Liver (tissue), 8 donors: ENCODE measurements at regions not wholly inside any gene's neighbourhood (a gene's known extent, or its start where the extent isn't known, plus 50 kb on each side); places are given as distances from the start of the nearest gene placed in this dataset.

Experiments used
- DNase-seq: peaks from one replicate; pipeline ENCODE4 v3.0.0-alpha.2; 2017; ENCODE audit warnings: low spot score
- H3K27ac ChIP-seq, 2 donors: one replicate each; pipeline ENCODE4 v1.7.0; 2013; ENCODE audit warnings: inconsistent platforms in 2 of 2, low read length in 2 of 2, control low read depth in 1 of 2, low read depth in 1 of 2, mild to moderate bottlenecking in 1 of 2
- H3K27me3 ChIP-seq, 4 donors: one replicate each; pipeline versions ENCODE4 v1.6.1 to v1.7.0; 2013; ENCODE audit warnings: low read length in 3 of 4, inconsistent platforms in 1 of 4, mild to moderate bottlenecking in 1 of 4, moderate library complexity in 1 of 4; ENCODE audit not compliant: control insufficient read depth in 4 of 4, insufficient read depth in 4 of 4
- H3K36me3 ChIP-seq, 4 donors: one replicate each; pipeline versions ENCODE4 v1.6.1 to v1.7.0; 2013; ENCODE audit warnings: low read length in 3 of 4, mild to moderate bottlenecking in 3 of 4, low read depth in 1 of 4, moderate library complexity in 1 of 4; ENCODE audit not compliant: control insufficient read depth in 4 of 4, insufficient read depth in 3 of 4
- H3K4me1 ChIP-seq, 4 donors: one replicate each; pipeline versions ENCODE4 v1.6.1 to v1.7.0; 2013; ENCODE audit warnings: low read length in 3 of 4, mild to moderate bottlenecking in 3 of 4, moderate library complexity in 1 of 4; ENCODE audit not compliant: control insufficient read depth in 4 of 4, insufficient read depth in 4 of 4
- H3K4me3 ChIP-seq, 3 donors: one replicate each; pipeline versions ENCODE4 v1.6.1 to v1.7.0; 2013; ENCODE audit warnings: low read length in 3 of 3, control low read depth in 1 of 3, low read depth in 1 of 3, mild to moderate bottlenecking in 1 of 3
- H3K9ac ChIP-seq, 2 donors: one replicate each; pipeline ENCODE4 v1.7.0; 2013; ENCODE audit warnings: low read length in 2 of 2, mild to moderate bottlenecking in 2 of 2, moderate library complexity in 2 of 2, control low read depth in 1 of 2, low read depth in 1 of 2
- H3K9me3 ChIP-seq, 4 donors: one replicate each; pipeline versions ENCODE4 v1.6.1 to v1.7.0; 2013; ENCODE audit warnings: low read length in 3 of 4; ENCODE audit not compliant: control insufficient read depth in 4 of 4
- EGR1 ChIP-seq, 2 donors: IDR thresholded peaks; 2 replicates each; pipeline ENCODE4 v1.6.1; 2016 to 2018; ENCODE audit warnings: antibody characterized with exemption in 2 of 2, low read depth in 2 of 2
- FOXA1 ChIP-seq: IDR thresholded peaks from 2 replicates; pipeline ENCODE4 v1.6.1; 2016; ENCODE audit warnings: antibody characterized with exemption
- HNF4A ChIP-seq, 2 donors: conservative IDR thresholded peaks; 2 replicates each; pipeline ENCODE4 v1.6.1; 2016; ENCODE audit warnings: antibody characterized with exemption in 2 of 2, mild to moderate bottlenecking in 2 of 2
- HNF4G ChIP-seq: IDR thresholded peaks from 2 replicates; pipeline ENCODE4 v1.6.1; 2016; ENCODE audit warnings: antibody characterized with exemption
- JUND ChIP-seq, 2 donors: IDR thresholded peaks; 2 replicates each; pipeline ENCODE4 v1.6.1; 2016; ENCODE audit warnings: antibody characterized with exemption in 2 of 2
- NR2F2 ChIP-seq: IDR thresholded peaks from 2 replicates; pipeline ENCODE4 v1.6.1; 2016; ENCODE audit warnings: antibody characterized with exemption
- RAD21 ChIP-seq, 2 donors: IDR thresholded peaks; 2 replicates each; pipeline ENCODE4 v1.6.1; 2016; ENCODE audit warnings: antibody characterized with exemption in 2 of 2, mild to moderate bottlenecking in 2 of 2
- SP1 ChIP-seq: IDR thresholded peaks from 2 replicates; pipeline ENCODE4 v1.6.1; 2018; ENCODE audit warnings: antibody characterized with exemption, mild to moderate bottlenecking
- TAF1 ChIP-seq: conservative IDR thresholded peaks from 2 replicates; pipeline ENCODE4 v1.6.1; 2016; ENCODE audit warnings: antibody characterized with exemption, mild to moderate bottlenecking
- YY1 ChIP-seq: IDR thresholded peaks from 2 replicates; pipeline ENCODE4 v1.6.1; 2016; ENCODE audit warnings: antibody characterized with exemption, mild to moderate bottlenecking
- WGBS: extraction: QIAGEN DNeasy Blood & Tissue Kit; methylation state at CpG from one replicate; pipeline ENCODE4 v1.1.7; 2013; 5-methylcytosine and 5-hydroxymethylcytosine counted together
- TF ChIP-seq, protein P1 (sequence below): IDR thresholded peaks from 2 replicates; pipeline ENCODE4 v1.6.1; 2016; ENCODE audit warnings: antibody characterized with exemption
- TF ChIP-seq, protein P2 (sequence below): IDR thresholded peaks from 2 replicates; pipeline ENCODE4 v1.6.1; 2016; ENCODE audit warnings: antibody characterized with exemption
- TF ChIP-seq, protein P3 (sequence below): IDR thresholded peaks from 2 replicates; pipeline ENCODE4 v1.6.1; 2016; ENCODE audit warnings: antibody characterized with exemption, mild to moderate bottlenecking
- TF ChIP-seq, protein P4 (sequence below): fragments of 150-350 bp; IDR thresholded peaks from 2 replicates; pipeline ENCODE4 v1.5.1; 2017; ENCODE audit warnings: improper control_type of control experiment, low read depth, low read length; ENCODE audit not compliant: missing input control
- TF ChIP-seq, protein P5 (sequence below): IDR thresholded peaks from 2 replicates; pipeline ENCODE4 v1.6.1; 2016; ENCODE audit warnings: antibody characterized with exemption
- donor health status: healthy.
- donor health status: healthy.
- donor health status: healthy.
- donor health status: healthy.
- donor health status: healthy.

DNA sequence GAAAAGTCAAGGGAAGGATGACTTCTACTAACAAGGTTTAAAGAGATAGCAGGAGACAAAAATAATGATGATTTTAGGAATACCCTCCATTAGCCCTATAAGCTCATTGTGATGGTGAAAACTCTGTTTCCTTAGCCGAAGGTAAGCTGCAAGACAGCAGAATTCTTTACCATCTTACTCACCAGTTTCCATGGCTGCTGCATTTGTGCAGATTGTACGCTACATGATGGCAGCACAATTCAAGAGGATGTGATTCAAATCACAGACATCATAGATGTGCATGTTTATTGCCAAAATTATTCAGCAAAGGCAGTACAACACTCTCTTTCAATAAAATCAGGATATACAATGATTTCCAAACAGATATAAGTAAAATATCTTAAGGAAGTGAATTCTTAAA, 175.6 kb downstream of the SPATA31D1 start:
- DNase-seq = no peak
- H3K36me3 ChIP-seq = no peaks in the 10 kb centered on the region
- H3K4me3 ChIP-seq = no peak overlapping the region
- no peaks in the 10 kb centered on the region for H3K27me3 ChIP-seq
- 89% methylated on average over 2 of the region's 2 CpGs for WGBS
- peaks cover 0 to 2% (median 0%) of the 10 kb centered on the region in 4 donors for H3K9me3 ChIP-seq
- no peak for TF ChIP-seq RAD21 (IDR thresholded peaks at IDR 0.05)
- H3K4me1 ChIP-seq = no peaks in the 10 kb centered on the region
- no peak overlapping the region for H3K27ac ChIP-seq
- H3K9ac ChIP-seq = no peak overlapping the region

DNA sequence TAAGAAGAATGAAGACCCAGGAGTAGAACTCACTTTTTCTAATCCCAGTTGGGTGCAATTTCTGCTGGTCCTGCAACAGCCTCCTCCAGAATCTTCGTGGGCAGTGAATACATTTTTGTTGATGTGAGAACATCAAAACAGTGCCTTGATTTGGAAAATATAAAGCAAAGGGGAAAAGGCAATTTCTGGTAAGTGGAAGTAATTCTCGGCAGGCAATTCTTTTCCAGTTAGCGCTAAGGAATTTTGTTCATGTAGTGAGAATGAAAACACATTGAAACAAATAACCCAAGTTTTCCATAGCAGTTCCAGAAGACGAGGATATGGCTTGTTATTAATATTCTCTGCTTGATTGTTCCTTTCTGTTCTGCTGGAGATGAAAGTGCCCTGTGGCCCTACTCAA, 178.7 kb downstream of the SPATA31D1 start:
- no peaks in the 10 kb centered on the region for H3K27me3 ChIP-seq
- no peak for DNase-seq
- H3K4me3 ChIP-seq = no peak overlapping the region
- H3K9ac ChIP-seq = no peak overlapping the region
- TF ChIP-seq SP1 (no peak), HNF4A (conservative IDR thresholded peaks at IDR 0.05) (no peak), TAF1 (no peak), JUND (IDR thresholded peaks at IDR 0.05) (no peak), FOXA1 (no peak), RAD21 (IDR thresholded peaks at IDR 0.05) (no peak), HNF4G (no peak)
- TF ChIP-seq, protein P1, sequence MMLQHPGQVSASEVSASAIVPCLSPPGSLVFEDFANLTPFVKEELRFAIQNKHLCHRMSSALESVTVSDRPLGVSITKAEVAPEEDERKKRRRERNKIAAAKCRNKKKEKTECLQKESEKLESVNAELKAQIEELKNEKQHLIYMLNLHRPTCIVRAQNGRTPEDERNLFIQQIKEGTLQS = no peak
- TF ChIP-seq, protein P2, sequence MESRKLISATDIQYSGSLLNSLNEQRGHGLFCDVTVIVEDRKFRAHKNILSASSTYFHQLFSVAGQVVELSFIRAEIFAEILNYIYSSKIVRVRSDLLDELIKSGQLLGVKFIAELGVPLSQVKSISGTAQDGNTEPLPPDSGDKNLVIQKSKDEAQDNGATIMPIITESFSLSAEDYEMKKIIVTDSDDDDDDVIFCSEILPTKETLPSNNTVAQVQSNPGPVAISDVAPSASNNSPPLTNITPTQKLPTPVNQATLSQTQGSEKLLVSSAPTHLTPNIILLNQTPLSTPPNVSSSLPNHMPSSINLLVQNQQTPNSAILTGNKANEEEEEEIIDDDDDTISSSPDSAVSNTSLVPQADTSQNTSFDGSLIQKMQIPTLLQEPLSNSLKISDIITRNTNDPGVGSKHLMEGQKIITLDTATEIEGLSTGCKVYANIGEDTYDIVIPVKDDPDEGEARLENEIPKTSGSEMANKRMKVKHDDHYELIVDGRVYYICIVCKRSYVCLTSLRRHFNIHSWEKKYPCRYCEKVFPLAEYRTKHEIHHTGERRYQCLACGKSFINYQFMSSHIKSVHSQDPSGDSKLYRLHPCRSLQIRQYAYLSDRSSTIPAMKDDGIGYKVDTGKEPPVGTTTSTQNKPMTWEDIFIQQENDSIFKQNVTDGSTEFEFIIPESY = no peak
- H3K9me3 ChIP-seq = peaks cover 0 to 2% (median 0%) of the 10 kb centered on the region in 4 donors
- H3K36me3 ChIP-seq = no peaks in the 10 kb centered on the region
- H3K4me1 ChIP-seq = no peaks in the 10 kb centered on the region
- WGBS = 84% methylated on average over 4 of the region's 4 CpGs
- no peak overlapping the region for H3K27ac ChIP-seq

DNA sequence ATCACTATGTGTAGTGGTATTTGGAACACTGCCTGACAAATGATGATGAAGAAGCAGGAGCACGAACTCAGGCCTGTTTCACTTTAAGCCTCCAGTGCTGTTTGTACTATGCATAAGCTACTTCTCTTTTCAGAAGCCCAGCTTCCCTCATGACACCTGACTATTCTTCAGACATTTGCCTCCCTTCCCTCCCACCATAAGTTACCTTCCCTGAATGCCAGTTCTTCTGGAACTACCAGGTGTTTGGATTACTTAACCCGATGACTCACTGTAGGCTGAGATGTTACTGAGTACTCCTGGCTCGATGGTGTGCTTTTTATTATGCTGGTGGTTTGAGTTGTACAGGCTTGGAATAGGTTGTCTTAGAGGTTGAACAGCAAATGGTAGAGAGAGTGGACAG, 180.0 kb downstream of the SPATA31D1 start:
- Histone ChIP-seq H3K36me3 (no peaks in the 10 kb centered on the region), H3K27ac (no peak overlapping the region), H3K9me3 (peaks cover 0 to 2% (median 0%) of the 10 kb centered on the region in 4 donors), H3K4me3 (no peak overlapping the region), H3K9ac (no peak overlapping the region), H3K27me3 (no peaks in the 10 kb centered on the region), H3K4me1 (no peaks in the 10 kb centered on the region)
- 86% methylated on average over 3 of the region's 3 CpGs for WGBS
- TF ChIP-seq, protein P1 = no peak
- TF ChIP-seq, protein P3, sequence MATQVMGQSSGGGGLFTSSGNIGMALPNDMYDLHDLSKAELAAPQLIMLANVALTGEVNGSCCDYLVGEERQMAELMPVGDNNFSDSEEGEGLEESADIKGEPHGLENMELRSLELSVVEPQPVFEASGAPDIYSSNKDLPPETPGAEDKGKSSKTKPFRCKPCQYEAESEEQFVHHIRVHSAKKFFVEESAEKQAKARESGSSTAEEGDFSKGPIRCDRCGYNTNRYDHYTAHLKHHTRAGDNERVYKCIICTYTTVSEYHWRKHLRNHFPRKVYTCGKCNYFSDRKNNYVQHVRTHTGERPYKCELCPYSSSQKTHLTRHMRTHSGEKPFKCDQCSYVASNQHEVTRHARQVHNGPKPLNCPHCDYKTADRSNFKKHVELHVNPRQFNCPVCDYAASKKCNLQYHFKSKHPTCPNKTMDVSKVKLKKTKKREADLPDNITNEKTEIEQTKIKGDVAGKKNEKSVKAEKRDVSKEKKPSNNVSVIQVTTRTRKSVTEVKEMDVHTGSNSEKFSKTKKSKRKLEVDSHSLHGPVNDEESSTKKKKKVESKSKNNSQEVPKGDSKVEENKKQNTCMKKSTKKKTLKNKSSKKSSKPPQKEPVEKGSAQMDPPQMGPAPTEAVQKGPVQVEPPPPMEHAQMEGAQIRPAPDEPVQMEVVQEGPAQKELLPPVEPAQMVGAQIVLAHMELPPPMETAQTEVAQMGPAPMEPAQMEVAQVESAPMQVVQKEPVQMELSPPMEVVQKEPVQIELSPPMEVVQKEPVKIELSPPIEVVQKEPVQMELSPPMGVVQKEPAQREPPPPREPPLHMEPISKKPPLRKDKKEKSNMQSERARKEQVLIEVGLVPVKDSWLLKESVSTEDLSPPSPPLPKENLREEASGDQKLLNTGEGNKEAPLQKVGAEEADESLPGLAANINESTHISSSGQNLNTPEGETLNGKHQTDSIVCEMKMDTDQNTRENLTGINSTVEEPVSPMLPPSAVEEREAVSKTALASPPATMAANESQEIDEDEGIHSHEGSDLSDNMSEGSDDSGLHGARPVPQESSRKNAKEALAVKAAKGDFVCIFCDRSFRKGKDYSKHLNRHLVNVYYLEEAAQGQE = no peak
- no peak for TF ChIP-seq JUND (IDR thresholded peaks at IDR 0.05)
- TF ChIP-seq, protein P4, sequence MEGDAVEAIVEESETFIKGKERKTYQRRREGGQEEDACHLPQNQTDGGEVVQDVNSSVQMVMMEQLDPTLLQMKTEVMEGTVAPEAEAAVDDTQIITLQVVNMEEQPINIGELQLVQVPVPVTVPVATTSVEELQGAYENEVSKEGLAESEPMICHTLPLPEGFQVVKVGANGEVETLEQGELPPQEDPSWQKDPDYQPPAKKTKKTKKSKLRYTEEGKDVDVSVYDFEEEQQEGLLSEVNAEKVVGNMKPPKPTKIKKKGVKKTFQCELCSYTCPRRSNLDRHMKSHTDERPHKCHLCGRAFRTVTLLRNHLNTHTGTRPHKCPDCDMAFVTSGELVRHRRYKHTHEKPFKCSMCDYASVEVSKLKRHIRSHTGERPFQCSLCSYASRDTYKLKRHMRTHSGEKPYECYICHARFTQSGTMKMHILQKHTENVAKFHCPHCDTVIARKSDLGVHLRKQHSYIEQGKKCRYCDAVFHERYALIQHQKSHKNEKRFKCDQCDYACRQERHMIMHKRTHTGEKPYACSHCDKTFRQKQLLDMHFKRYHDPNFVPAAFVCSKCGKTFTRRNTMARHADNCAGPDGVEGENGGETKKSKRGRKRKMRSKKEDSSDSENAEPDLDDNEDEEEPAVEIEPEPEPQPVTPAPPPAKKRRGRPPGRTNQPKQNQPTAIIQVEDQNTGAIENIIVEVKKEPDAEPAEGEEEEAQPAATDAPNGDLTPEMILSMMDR = no peak
- TF ChIP-seq HNF4G = no peak
- TF ChIP-seq YY1 = no peak
- no peak for TF ChIP-seq TAF1
- TF ChIP-seq, protein P5, sequence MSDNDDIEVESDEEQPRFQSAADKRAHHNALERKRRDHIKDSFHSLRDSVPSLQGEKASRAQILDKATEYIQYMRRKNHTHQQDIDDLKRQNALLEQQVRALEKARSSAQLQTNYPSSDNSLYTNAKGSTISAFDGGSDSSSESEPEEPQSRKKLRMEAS = no peak
- no peak for TF ChIP-seq EGR1 (IDR thresholded peaks at IDR 0.05; ENCODE audit: low read depth in 2 of 2)
- no peak for TF ChIP-seq FOXA1
- no peak for TF ChIP-seq NR2F2
- TF ChIP-seq HNF4A (conservative IDR thresholded peaks at IDR 0.05) = no peak
- no peak for TF ChIP-seq SP1
- no peak for DNase-seq
